ENCODE measurements at regions not wholly inside any gene's neighbourhood (a gene's known extent, or its start where the extent isn't known, plus 50 kb on each side); places are given as distances from the start of the nearest gene placed in this dataset.

DNA sequence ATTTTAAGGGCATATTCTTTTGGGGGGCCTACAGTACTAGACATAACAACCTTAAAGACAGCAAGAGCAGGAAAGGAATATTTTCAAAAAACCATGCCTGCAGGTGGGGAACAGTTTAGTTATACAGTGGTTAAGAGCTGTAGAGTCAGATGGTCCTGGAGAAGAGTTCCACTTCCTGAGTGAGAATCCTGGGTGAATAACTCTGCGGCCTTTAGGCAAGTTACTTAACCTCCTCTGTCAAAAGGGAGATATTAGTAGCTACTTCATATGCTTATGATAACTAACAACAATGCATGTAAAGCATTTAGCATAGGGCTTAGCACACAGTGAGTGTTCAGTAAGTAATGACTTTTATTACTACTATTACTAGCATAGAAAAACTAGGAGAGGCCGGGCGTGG lies 119.2 kb upstream of the TAB2 start:
- TF ChIP-seq GATA3 (IDR thresholded peaks at IDR 0.05; ENCODE audit: low read depth, low read length) (no peak), GATA2 (IDR thresholded peaks at IDR 0.05; ENCODE audit: low read depth, low read length) (no peak)
